Astrocyte (in vitro differentiated cells and primary cell): ENCODE measurements at regions not wholly inside any gene's neighbourhood (a gene's known extent, or its start where the extent isn't known, plus 50 kb on each side); places are given as distances from the start of the nearest gene placed in this dataset.

Experiments used
- DNase-seq: peaks from one replicate; pipeline ENCODE4 v3.0.0-alpha.2; 2010; ENCODE audit warnings: low read depth
- FAIRE-seq: peaks from 2 replicates; lab custom pipeline; 2011; peaks lifted over from hg19 to GRCh38; lab: Jason Lieb, UNC
- H2AFZ ChIP-seq: 2 replicates; pipeline ENCODE4 v1.6.0; 2012; ENCODE audit warnings: low read depth, low read length, inconsistent platforms
- H3K27ac ChIP-seq: 2 replicates; pipeline ENCODE4 v1.5.1; 2011; ENCODE audit warnings: low read depth, low read length, inconsistent platforms
- H3K27me3 ChIP-seq: 2 replicates; pipeline ENCODE4 v1.6.0; 2011; ENCODE audit warnings: low read length, inconsistent platforms; ENCODE audit not compliant: insufficient read depth
- H3K36me3 ChIP-seq: 2 replicates; pipeline ENCODE4 v1.5.1; 2011; ENCODE audit warnings: low read length, inconsistent platforms; ENCODE audit not compliant: insufficient read depth
- H3K4me1 ChIP-seq: 2 replicates; pipeline ENCODE4 v1.5.1; 2011; ENCODE audit warnings: low read length, inconsistent platforms; ENCODE audit not compliant: insufficient read depth
- H3K4me2 ChIP-seq: 2 replicates; pipeline ENCODE4 v1.6.0; 2012; ENCODE audit warnings: low read length, inconsistent platforms
- H3K4me3 ChIP-seq: 2 replicates; pipeline ENCODE4 v1.5.1; 2011; ENCODE audit warnings: low read depth, mild to moderate bottlenecking, low read length, inconsistent platforms; ENCODE audit not compliant: insufficient read depth
- H3K79me2 ChIP-seq: 2 replicates; pipeline ENCODE4 v1.6.0; 2012; ENCODE audit warnings: mild to moderate bottlenecking, low read length, inconsistent platforms; ENCODE audit not compliant: insufficient read depth
- H3K9ac ChIP-seq: 2 replicates; pipeline ENCODE4 v1.6.0; 2012; ENCODE audit warnings: mild to moderate bottlenecking, low read length, inconsistent platforms
- H3K9me3 ChIP-seq: 2 replicates; pipeline ENCODE4 v1.5.1; 2012; ENCODE audit warnings: low read depth, mild to moderate bottlenecking, low read length, inconsistent platforms; ENCODE audit not compliant: insufficient read depth
- H4K20me1 ChIP-seq: 2 replicates; pipeline ENCODE4 v1.6.0; 2012; ENCODE audit warnings: low read length, inconsistent platforms; ENCODE audit not compliant: insufficient read depth
- H3K27ac Mint-ChIP-seq: one replicate; pipeline ENCODE4 v1.8.0; 2021; ENCODE audit warnings: mild to moderate bottlenecking, mixed read lengths; ENCODE audit not compliant: unreplicated experiment
- H3K27me3 Mint-ChIP-seq: one replicate; pipeline ENCODE4 v1.8.0; 2021; ENCODE audit warnings: low read depth, mixed read lengths; ENCODE audit not compliant: unreplicated experiment
- H3K36me3 Mint-ChIP-seq: one replicate; pipeline ENCODE4 v1.8.0; 2021; ENCODE audit warnings: low read depth, mixed read lengths; ENCODE audit not compliant: unreplicated experiment
- H3K4me1 Mint-ChIP-seq: one replicate; pipeline ENCODE4 v1.8.0; 2021; ENCODE audit warnings: low read depth, mixed read lengths; ENCODE audit not compliant: unreplicated experiment
- H3K4me3 Mint-ChIP-seq: one replicate; pipeline ENCODE4 v1.8.0; 2021; ENCODE audit warnings: mild to moderate bottlenecking, moderate library complexity, mixed read lengths; ENCODE audit not compliant: unreplicated experiment
- H3K9me3 Mint-ChIP-seq: one replicate; pipeline ENCODE4 v1.8.0; 2021; ENCODE audit warnings: mild to moderate bottlenecking, mixed read lengths; ENCODE audit not compliant: unreplicated experiment
- CTCF ChIP-seq: IDR thresholded peaks from 2 replicates; pipeline ENCODE4 v1.5.1; 2011; ENCODE audit warnings: low read depth, mild to moderate bottlenecking, inconsistent platforms, low read length, moderate library complexity; ENCODE audit not compliant: insufficient read depth
- EZH2 ChIP-seq: IDR thresholded peaks from 2 replicates; pipeline ENCODE4 v1.6.1; 2012; ENCODE audit warnings: mild to moderate bottlenecking, low read length, inconsistent platforms; ENCODE audit not compliant: insufficient read depth

DNA sequence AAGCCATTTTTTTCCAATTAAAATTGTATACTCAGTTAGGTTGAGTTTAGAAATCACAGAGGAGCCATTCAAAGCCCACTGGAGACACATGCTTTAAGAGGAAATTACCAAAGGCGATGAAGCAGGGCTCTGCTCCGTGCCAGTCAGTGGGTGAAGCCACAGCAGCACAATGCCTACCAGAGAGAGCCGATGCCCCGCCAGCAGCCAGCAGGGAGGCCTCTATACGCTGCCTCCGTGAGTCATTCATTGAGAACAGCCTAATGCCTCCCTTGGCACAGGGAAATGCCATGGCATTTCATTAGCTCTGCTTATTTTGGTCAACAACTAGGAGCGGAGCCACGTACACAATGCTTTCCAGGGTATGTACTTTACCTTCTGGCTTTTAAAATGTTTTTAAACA lies 197.8 kb upstream of the FRMD6 start:
- Histone ChIP-seq H4K20me1 (no peaks in the 10 kb centered on the region), H3K4me2 (peak overlapping the region; percentile 19), H3K9me3 (no peaks in the 10 kb centered on the region), H3K27me3 (no peaks in the 10 kb centered on the region), H3K27ac (no peak overlapping the region), H3K9ac (no peak overlapping the region), H3K79me2 (no peaks in the 10 kb centered on the region), H2AFZ (peak overlapping the region; percentile 8), H3K4me3 (no peak overlapping the region), H3K4me1 (peaks cover 29% of the 10 kb centered on the region), H3K36me3 (no peaks in the 10 kb centered on the region)
- TF ChIP-seq CTCF, result no peak
- TF ChIP-seq EZH2, result no peak
- no peak overlapping the region for H3K27ac Mint-ChIP-seq
- no peaks in the 10 kb centered on the region for H3K9me3 Mint-ChIP-seq
- H3K27me3 Mint-ChIP-seq, result no peaks in the 10 kb centered on the region
- DNase-seq (no peak), FAIRE-seq (no peak)
- H3K4me3 Mint-ChIP-seq, result no peak overlapping the region
- peaks cover 30% of the 10 kb centered on the region for H3K4me1 Mint-ChIP-seq
- H3K36me3 Mint-ChIP-seq, result peaks cover 7% of the 10 kb centered on the region

GRCh38 chr14:51454351-51454750 lies 197.4 kb upstream of the FRMD6 start:
- Histone ChIP-seq H3K4me3 (no peak overlapping the region), H3K4me1 (peaks cover 28% of the 10 kb centered on the region), H3K9ac (no peak overlapping the region), H3K27me3 (no peaks in the 10 kb centered on the region), H2AFZ (peak overlapping the region; percentile 7), H3K9me3 (no peaks in the 10 kb centered on the region), H3K79me2 (no peaks in the 10 kb centered on the region), H4K20me1 (no peaks in the 10 kb centered on the region), H3K27ac (no peak overlapping the region), H3K36me3 (no peaks in the 10 kb centered on the region), H3K4me2 (peak overlapping the region; percentile 19)
- Mint-ChIP-seq H3K9me3 (no peaks in the 10 kb centered on the region), H3K4me3 (no peak overlapping the region), H3K4me1 (peaks cover 30% of the 10 kb centered on the region), H3K27ac (no peak overlapping the region), H3K36me3 (peaks cover 7% of the 10 kb centered on the region), H3K27me3 (no peaks in the 10 kb centered on the region)
- no peak for DNase-seq
- TF ChIP-seq EZH2 (no peak), CTCF (no peak)
- no peak for FAIRE-seq

GRCh38 chr14:51455041-51455835 lies 196.5 kb upstream of the FRMD6 start:
- H3K4me3 Mint-ChIP-seq, result no peak overlapping the region
- no peak for TF ChIP-seq EZH2
- no peak for TF ChIP-seq CTCF
- H4K20me1 ChIP-seq, result no peaks in the 10 kb centered on the region
- DNase-seq, result no peak
- H3K4me1 ChIP-seq, result peaks cover 28% of the 10 kb centered on the region
- H3K27me3 ChIP-seq, result no peaks in the 10 kb centered on the region
- peaks cover 7% of the 10 kb centered on the region for H3K36me3 Mint-ChIP-seq
- no peaks in the 10 kb centered on the region for H3K27me3 Mint-ChIP-seq
- FAIRE-seq, result no peak
- H3K9me3 ChIP-seq, result no peaks in the 10 kb centered on the region
- H3K4me2 ChIP-seq, result no peak overlapping the region
- no peaks in the 10 kb centered on the region for H3K36me3 ChIP-seq
- H3K79me2 ChIP-seq, result no peaks in the 10 kb centered on the region
- no peak overlapping the region for H2AFZ ChIP-seq
- no peak overlapping the region for H3K9ac ChIP-seq
- peaks cover 33% of the 10 kb centered on the region for H3K4me1 Mint-ChIP-seq
- H3K4me3 ChIP-seq, result no peak overlapping the region
- H3K9me3 Mint-ChIP-seq, result no peaks in the 10 kb centered on the region
- peak overlapping the region; percentile 8 for H3K27ac Mint-ChIP-seq
- H3K27ac ChIP-seq, result no peak overlapping the region
